GM21528 (cell line): ENCODE measurements at regions not wholly inside any gene's neighbourhood (a gene's known extent, or its start where the extent isn't known, plus 50 kb on each side); places are given as distances from the start of the nearest gene placed in this dataset.

Experiments
- ATAC-seq: cut with Tn5 transposase; IDR thresholded peaks from one replicate; pipeline ENCODE4 v1.9.1; 2021; ENCODE audit warnings: mild to moderate bottlenecking, moderate library complexity; ENCODE audit not compliant: unreplicated experiment, low FRiP score

- no peak for ATAC-seq
Measured at GRCh38 chr2:52135235-52135634, 1103.3 kb upstream of the NRXN1 start.

GRCh38 chr2:52128081-52128480 is 1096.1 kb upstream of the NRXN1 start:
- ATAC-seq, result no peak

GRCh38 chr2:52127527-52127926 is 1095.6 kb upstream of the NRXN1 start:
- no peak for ATAC-seq

GRCh38 chr2:52117299-52117698 is 1085.4 kb upstream of the NRXN1 start:
- ATAC-seq, result no peak

- no peak for ATAC-seq
Measured at GRCh38 chr2:52115750-52116149, 1083.8 kb upstream of the NRXN1 start.

GRCh38 chr2:52113338-52113737 is 1081.4 kb upstream of the NRXN1 start:
- ATAC-seq, result no peak

- no peak for ATAC-seq
Measured at GRCh38 chr2:52112141-52112540, 1080.2 kb upstream of the NRXN1 start.

GRCh38 chr2:52107124-52107523 is 1075.2 kb upstream of the NRXN1 start:
- no peak for ATAC-seq

- ATAC-seq, result no peak
Measured at GRCh38 chr2:52097071-52097470, 1065.1 kb upstream of the NRXN1 start.

- ATAC-seq, result no peak
Measured at GRCh38 chr2:52084759-52085158, 1052.8 kb upstream of the NRXN1 start.

GRCh38 chr2:52083214-52083613 is 1051.3 kb upstream of the NRXN1 start:
- no peak for ATAC-seq

GRCh38 chr2:52082646-52083045 is 1050.7 kb upstream of the NRXN1 start:
- ATAC-seq, result no peak

- no peak for ATAC-seq
Measured at GRCh38 chr2:52079602-52080001, 1047.7 kb upstream of the NRXN1 start.

GRCh38 chr2:52077159-52077558 is 1045.2 kb upstream of the NRXN1 start:
- no peak for ATAC-seq

- ATAC-seq, result no peak
Measured at GRCh38 chr2:52074130-52074719, 1042.3 kb upstream of the NRXN1 start.

GRCh38 chr2:52072949-52073348 is 1041.0 kb upstream of the NRXN1 start:
- no peak for ATAC-seq

GRCh38 chr2:52070665-52071064 is 1038.7 kb upstream of the NRXN1 start:
- no peak for ATAC-seq

GRCh38 chr2:52064234-52064633 is 1032.3 kb upstream of the NRXN1 start:
- ATAC-seq, result no peak

- no peak for ATAC-seq
Measured at GRCh38 chr2:52054824-52055223, 1022.9 kb upstream of the NRXN1 start.

- no peak for ATAC-seq
Measured at GRCh38 chr2:52036853-52037252, 1004.9 kb upstream of the NRXN1 start.

- no peak for ATAC-seq
Measured at GRCh38 chr2:52036024-52036423, 1004.1 kb upstream of the NRXN1 start.

- ATAC-seq, result no peak
Measured at GRCh38 chr2:52035391-52035790, 1003.5 kb upstream of the NRXN1 start.

GRCh38 chr2:52034706-52035105 is 1002.8 kb upstream of the NRXN1 start:
- ATAC-seq, result no peak
